Thyroid gland (tissue), 4 donors: ENCODE measurements at regions not wholly inside any gene's neighbourhood (a gene's known extent, or its start where the extent isn't known, plus 50 kb on each side); places are given as distances from the start of the nearest gene placed in this dataset.

ENCODE experiments used
- DNase-seq, 2 donors: peaks; one replicate each; pipeline ENCODE4 v3.0.0-alpha.2; 2019
- H3K27ac ChIP-seq, 3 donors: fragments of 200-600 bp; sonication (generic); 1 replicate in 2 of 3; 2 replicates in 1 of 3; pipeline ENCODE4 v1.5.1; 2016 to 2019; ENCODE audit warnings: mild to moderate bottlenecking in 1 of 3, moderate library complexity in 1 of 3
- H3K27me3 ChIP-seq: fragments of 200-600 bp; sonication (generic); one replicate; pipeline ENCODE4 v1.5.1; 2019
- H3K36me3 ChIP-seq, 2 donors: fragments of 200-600 bp; sonication (generic); one replicate each; pipeline ENCODE4 v1.5.1; 2016 to 2019
- H3K4me1 ChIP-seq, 2 donors: fragments of 200-600 bp; sonication (generic); one replicate each; pipeline ENCODE4 v1.5.1; 2017 to 2019
- H3K4me3 ChIP-seq, 3 donors: fragments of 200-600 bp; sonication (generic); replicated peaks in 1 of 3; 1 replicate in 2 of 3; 2 replicates in 1 of 3; pipeline ENCODE4 v1.5.1; 2016; ENCODE audit warnings: mild to moderate bottlenecking in 1 of 3
- H3K9me3 ChIP-seq: fragments of 200-600 bp; sonication (generic); one replicate; pipeline ENCODE4 v1.5.1; 2017
- CTCF ChIP-seq, 6 experiments: fragments of 200-600 bp in 3 of 6; fragments of 450-650 bp in 3 of 6; sonication (generic) in 3 of 6; IDR thresholded peaks; one replicate each; pipeline ENCODE4 v1.5.1; 2016 to 2019; ENCODE audit warnings: antibody characterized with exemption in 6 of 6, mild to moderate bottlenecking in 2 of 6, inconsistent platforms in 1 of 6, moderate library complexity in 1 of 6
- POLR2A ChIP-seq, 2 donors: fragments of 450-650 bp; IDR thresholded peaks; one replicate each; pipeline ENCODE4 v1.6.1; 2017; ENCODE audit warnings: antibody characterized with exemption in 2 of 2, mild to moderate bottlenecking in 2 of 2, moderate library complexity in 1 of 2
- WGBS, 2 donors: methylation state at CpG; one replicate each; pipeline ENCODE4 v1.1.5; 2017; 5-methylcytosine and 5-hydroxymethylcytosine counted together
- intact Hi-C: fragments of 100-400 bp; cut with DNase I; formaldehyde crosslinking; loops from one replicate; pipeline ENCODE4 v1.15.1; 2023

DNA sequence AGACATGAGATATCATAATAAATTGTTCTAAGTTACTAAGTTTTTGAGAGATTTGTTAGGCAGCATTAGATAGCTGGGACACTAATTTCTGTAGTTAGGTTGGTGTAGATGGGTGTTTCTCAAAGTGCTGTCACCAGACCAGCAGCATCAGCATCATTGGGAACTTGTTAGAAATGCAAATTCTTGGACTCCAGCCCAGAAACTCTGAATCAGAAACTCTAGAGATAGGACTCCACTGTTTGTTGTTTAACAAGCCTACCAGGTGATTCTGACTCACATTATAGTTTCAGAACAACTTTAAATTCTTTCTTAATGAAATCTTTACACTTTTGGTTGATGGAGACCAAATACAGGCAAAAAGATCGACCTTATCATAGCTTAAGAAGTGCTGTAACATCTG, 173.7 kb downstream of the PABPC4L start:
- Histone ChIP-seq H3K27me3 (no peaks in the 10 kb centered on the region), H3K4me1 (no peaks in the 10 kb centered on the region), H3K36me3 (no peaks in the 10 kb centered on the region), H3K27ac (no peak overlapping the region), H3K4me3 (no peak overlapping the region), H3K9me3 (no peaks in the 10 kb centered on the region)
- TF ChIP-seq CTCF (IDR thresholded peaks at IDR 0.05) (no peak), POLR2A (IDR thresholded peaks at IDR 0.05) (no peak)
- intact Hi-C loops = no loop called here
- whole genome bisulfite sequencing, 2 donors = 74 to 81% methylated on average over 1 of the region's 1 CpG
- peak in 1 of 2 donors; percentile 3 for DNase-seq

- H3K4me3 ChIP-seq = no peak overlapping the region
- H3K4me1 ChIP-seq = no peaks in the 10 kb centered on the region
- H3K36me3 ChIP-seq = no peaks in the 10 kb centered on the region
- WGBS, 2 donors = 85 to 88% methylated on average over 2 of the region's 2 CpGs
- H3K27me3 ChIP-seq = no peaks in the 10 kb centered on the region
- H3K27ac ChIP-seq = no peak overlapping the region
- intact Hi-C loops = no loop called here
- H3K9me3 ChIP-seq = no peaks in the 10 kb centered on the region
- DNase-seq = no peak
- TF ChIP-seq POLR2A (IDR thresholded peaks at IDR 0.05) (no peak), CTCF (IDR thresholded peaks at IDR 0.05) (peak in 1 of 6 experiments; percentile 6)
Observed at GRCh38 chr4:134024251-134024650, 177.3 kb downstream of the PABPC4L start.

GRCh38 chr4:134019657-134020056, 181.9 kb downstream of the PABPC4L start:
- Histone ChIP-seq H3K4me3 (no peak overlapping the region), H3K27ac (no peak overlapping the region), H3K36me3 (no peaks in the 10 kb centered on the region), H3K9me3 (no peaks in the 10 kb centered on the region), H3K27me3 (no peaks in the 10 kb centered on the region), H3K4me1 (no peaks in the 10 kb centered on the region)
- intact Hi-C loops = no loop called here
- DNase-seq = no peak
- TF ChIP-seq POLR2A (IDR thresholded peaks at IDR 0.05) (no peak), CTCF (IDR thresholded peaks at IDR 0.05) (no peak)
- 57 to 71% methylated on average over 1 of the region's 1 CpG for WGBS, 2 donors

GRCh38 chr4:134018846-134019245, 182.7 kb downstream of the PABPC4L start:
- TF ChIP-seq CTCF (IDR thresholded peaks at IDR 0.05) = no peak
- TF ChIP-seq POLR2A (IDR thresholded peaks at IDR 0.05) = no peak
- Histone ChIP-seq H3K27me3 (no peaks in the 10 kb centered on the region), H3K4me1 (no peaks in the 10 kb centered on the region), H3K36me3 (no peaks in the 10 kb centered on the region), H3K4me3 (no peak overlapping the region), H3K27ac (no peak overlapping the region), H3K9me3 (no peaks in the 10 kb centered on the region)
- intact Hi-C loops = no loop called here
- no peak for DNase-seq

DNA sequence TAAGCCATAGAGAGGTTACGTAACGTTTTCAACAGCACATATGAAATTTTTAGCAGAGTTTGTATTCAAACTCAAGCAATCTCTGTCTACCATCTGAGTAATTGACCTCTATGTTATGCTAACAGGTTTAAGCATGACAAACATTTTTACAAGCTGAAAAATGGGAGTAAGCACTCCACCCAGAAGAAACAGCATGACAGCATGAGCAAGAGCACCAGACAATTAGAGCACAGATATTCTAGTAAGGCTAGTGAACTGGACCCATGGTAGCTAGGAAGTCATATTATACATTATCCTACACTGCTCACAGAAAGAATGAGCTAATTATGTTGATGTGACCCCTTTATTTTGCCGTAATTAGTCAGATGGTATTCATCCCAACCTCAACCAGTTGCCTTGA, 200.5 kb downstream of the PABPC4L start:
- DNase-seq = no peak
- 93 to 99% methylated on average over 3 of the region's 3 CpGs for WGBS, 2 donors
- intact Hi-C loops = no loop called here

More for the DNA sequence above, 200.5 kb downstream of the PABPC4L start:
- H3K9me3 ChIP-seq = no peaks in the 10 kb centered on the region
- H3K27ac ChIP-seq = no peak overlapping the region
- H3K27me3 ChIP-seq = no peaks in the 10 kb centered on the region
- no peak for TF ChIP-seq CTCF (IDR thresholded peaks at IDR 0.05)
- TF ChIP-seq POLR2A (IDR thresholded peaks at IDR 0.05) = no peak
- no peaks in the 10 kb centered on the region for H3K4me1 ChIP-seq
- H3K4me3 ChIP-seq = no peak overlapping the region
- no peaks in the 10 kb centered on the region for H3K36me3 ChIP-seq
